GM12878 (cell line): ENCODE measurements at regions not wholly inside any gene's neighbourhood (a gene's known extent, or its start where the extent isn't known, plus 50 kb on each side); places are given as distances from the start of the nearest gene placed in this dataset.

Experiments
- ATAC-seq: fragments of 200-7000 bp; cut with Tn5 transposase; 3 replicates; pipeline ENCODE4 v1.9.1; 2020; ENCODE audit warnings: mild to moderate bottlenecking, moderate library complexity
- BruUV-seq: library from RNA; stranded (reverse); fragments of 400-500 nt; replicated peaks from 2 replicates; lab custom pipeline; 2021; lab: Mats Ljungman, UMichigan
- CTCF ChIA-PET: fragments of 300-600 bp; sonication (Branson Sonifier 250); formaldehyde crosslinking; extraction: SDS; loops from one replicate; lab custom pipeline; 2021; ENCODE audit warnings: inconsistent platforms; lab: Yijun Ruan, JAX
- POLR2A ChIA-PET: fragments of 350-600 bp; formaldehyde crosslinking; extraction: SDS; loops from one replicate; lab custom pipeline; 2021; ENCODE audit warnings: inconsistent platforms; lab: Charles Lee
- RAD21 ChIA-PET: fragments of 300-600 bp; sonication (Branson Sonifier 250); formaldehyde crosslinking; loops from one replicate; lab custom pipeline; 2023; ENCODE audit warnings: antibody characterized with exemption; ENCODE audit not compliant: unreplicated experiment; lab: Charles Lee
- SMC1A ChIA-PET: fragments of 300-600 bp; sonication (Branson Sonifier 250); formaldehyde crosslinking; loops from one replicate; lab custom pipeline; 2023; ENCODE audit not compliant: unreplicated experiment, uncharacterized antibody; lab: Charles Lee
- DNase-seq: peaks from one replicate; pipeline ENCODE4 v3.0.0-alpha.2; 2011; ENCODE audit warnings: low read depth, low spot score
- FAIRE-seq: peaks from 3 replicates; lab custom pipeline; 2011; peaks lifted over from hg19 to GRCh38; lab: Jason Lieb, UNC
- H2AFZ ChIP-seq: 2 replicates; pipeline ENCODE4 v1.6.0; 2011; ENCODE audit warnings: low read depth, low read length, control low read depth; ENCODE audit not compliant: control insufficient read depth
- H3K27ac ChIP-seq: 2 replicates; pipeline ENCODE4 v1.5.1; 2011; ENCODE audit warnings: control low read depth; ENCODE audit not compliant: control insufficient read depth, insufficient read depth
- H3K27me3 ChIP-seq, 2 experiments: replicated peaks in 1 of 2; 2 replicates each; pipeline versions ENCODE4 v1.6.0 to v1.6.1; 2011; ENCODE audit warnings: low read length in 1 of 2; ENCODE audit not compliant: control insufficient read depth in 2 of 2, insufficient read depth in 2 of 2
- H3K36me3 ChIP-seq, 2 experiments: 2 replicates each; pipeline ENCODE4 v1.5.1; 2011; ENCODE audit warnings: low read length in 1 of 2; ENCODE audit not compliant: control insufficient read depth in 2 of 2, insufficient read depth in 2 of 2
- H3K4me1 ChIP-seq: 2 replicates; pipeline ENCODE4 v1.6.1; 2011; ENCODE audit warnings: mild to moderate bottlenecking, low read length, moderate library complexity, mixed read lengths; ENCODE audit not compliant: control insufficient read depth, insufficient read depth
- H3K4me2 ChIP-seq: 2 replicates; pipeline ENCODE4 v1.6.0; 2011; ENCODE audit warnings: control low read depth; ENCODE audit not compliant: control insufficient read depth, insufficient read depth
- H3K4me3 ChIP-seq: fragments of 200-600 bp; sonication (generic); 2 replicates; pipeline ENCODE4 v1.5.1; 2016
- H3K79me2 ChIP-seq: 2 replicates; pipeline ENCODE4 v1.6.0; 2011; ENCODE audit warnings: low read length; ENCODE audit not compliant: control insufficient read depth, insufficient read depth
- H3K9ac ChIP-seq: 2 replicates; pipeline ENCODE4 v1.8.0; 2011; ENCODE audit warnings: low read length, control low read depth, mixed read lengths; ENCODE audit not compliant: control insufficient read depth, insufficient read depth
- H3K9me3 ChIP-seq: replicated peaks from 3 replicates; pipeline ENCODE4 v1.5.1; 2011; ENCODE audit warnings: mild to moderate bottlenecking, low read length; ENCODE audit not compliant: control insufficient read depth, insufficient read depth
- H4K20me1 ChIP-seq: 2 replicates; pipeline ENCODE4 v1.6.0; 2011; ENCODE audit not compliant: control insufficient read depth, insufficient read depth
- BCL11A ChIP-seq: IDR thresholded peaks from 2 replicates; pipeline ENCODE4 v1.6.1; 2011; ENCODE audit warnings: low read depth, low read length
- BHLHE40 ChIP-seq, 2 experiments: fragments of 450-650 bp in 1 of 2; IDR thresholded peaks; 2 replicates each; pipeline ENCODE4 v1.6.1; 2011 to 2017; ENCODE audit warnings: low read depth in 2 of 2, borderline replicate concordance in 1 of 2, improper control_type of control experiment in 1 of 2, low read length in 1 of 2, mild to moderate bottlenecking in 1 of 2
- CBFB ChIP-seq: IDR thresholded peaks from 2 replicates; pipeline ENCODE4 v1.6.1; 2016; ENCODE audit warnings: antibody characterized with exemption, low read depth
- CHD1 ChIP-seq: IDR thresholded peaks from 2 replicates; pipeline ENCODE4 v1.6.1; 2012; ENCODE audit warnings: low read depth, low read length, improper control_type of control experiment
- MEF2B ChIP-seq: fragments of 450-650 bp; IDR thresholded peaks from 2 replicates; pipeline ENCODE4 v1.6.1; 2018; ENCODE audit warnings: mild to moderate bottlenecking, moderate library complexity; ENCODE audit not compliant: partially characterized antibody, poor library complexity, severe bottlenecking
- NFXL1 ChIP-seq: fragments of 450-650 bp; IDR thresholded peaks from 2 replicates; pipeline ENCODE4 v1.6.1; 2017; ENCODE audit warnings: antibody characterized with exemption, mild to moderate bottlenecking, borderline replicate concordance
- NR2F1 ChIP-seq: fragments of 450-650 bp; conservative IDR thresholded peaks from 2 replicates; pipeline ENCODE4 v1.6.1; 2017; ENCODE audit warnings: mild to moderate bottlenecking
- SMAD5 ChIP-seq: IDR thresholded peaks from 2 replicates; pipeline ENCODE4 v1.6.1; 2016; ENCODE audit warnings: antibody characterized with exemption, low read depth
- SMARCA5 ChIP-seq: fragments of 450-650 bp; IDR thresholded peaks from 2 replicates; pipeline ENCODE4 v1.6.1; 2017; ENCODE audit warnings: mild to moderate bottlenecking
- SRF ChIP-seq, 2 experiments: IDR thresholded peaks; 2 replicates each; pipeline ENCODE4 v1.6.1; 2011; ENCODE audit warnings: low read depth in 2 of 2, low read length in 2 of 2, mild to moderate bottlenecking in 1 of 2, moderate library complexity in 1 of 2
- TCF12 ChIP-seq: IDR thresholded peaks from 2 replicates; pipeline ENCODE4 v1.6.1; 2011; ENCODE audit warnings: low read depth, mild to moderate bottlenecking, low read length
- ZSCAN29 ChIP-seq: fragments of 450-650 bp; IDR thresholded peaks from 2 replicates; pipeline ENCODE4 v1.6.1; 2017; ENCODE audit warnings: mild to moderate bottlenecking, moderate library complexity
- WGBS: methylation state at CpG from one replicate; pipeline ENCODE4 v1.1.6; 2016; ENCODE audit warnings: low lambda C conversion rate; ENCODE audit not compliant: insufficient replicate concordance, insufficient coverage; ENCODE audit errors: missing lambda C conversion rate; 5-methylcytosine and 5-hydroxymethylcytosine counted together
- in situ Hi-C: fragments of 300-500 bp; cut with MboI; formaldehyde crosslinking; loops from 9 replicates; pipeline ENCODE4 v1.14.3; 2018; ENCODE audit warnings: mixed read lengths
- intact Hi-C: fragments of 100-400 bp; cut with micrococcal nuclease; formaldehyde crosslinking; loops from one replicate; pipeline ENCODE4 v1.14.2; 2022; ENCODE audit not compliant: unreplicated experiment

DNA sequence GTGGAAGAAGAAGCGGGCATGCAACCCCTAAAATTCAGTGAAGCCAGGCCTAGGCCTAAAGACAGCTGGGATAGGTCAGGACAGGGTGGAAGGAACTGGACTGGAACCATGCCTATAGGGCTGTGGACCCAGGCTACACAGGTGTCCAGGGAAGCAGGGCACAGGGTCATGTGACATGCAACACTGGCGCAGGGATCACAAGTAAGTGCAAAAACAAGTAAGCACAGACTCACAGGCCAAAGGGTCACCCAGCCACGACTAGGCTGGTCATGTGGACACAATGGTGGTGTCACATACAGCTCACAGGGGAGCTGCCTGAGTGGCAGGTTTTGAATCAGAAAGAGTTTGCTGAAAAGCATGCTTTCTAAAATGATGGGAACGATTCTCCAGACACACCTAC is 195.7 kb downstream of the SPTSSA start:
- no peak overlapping the region for H3K27ac ChIP-seq
- no peaks in the 10 kb centered on the region for H3K4me1 ChIP-seq
- H3K79me2 ChIP-seq, result no peaks in the 10 kb centered on the region
- WGBS, result 0% methylated on average over 4 of the region's 4 CpGs
- ChIA-PET RAD21 (no interaction called here), SMC1A (interaction anchor here (1.0 to 1.6 kb wide), 2 partner anchors 418 to 426 kb away, joined by 3 read pairs; no protein-coding TSS in a partner anchor), POLR2A (no interaction called here), CTCF (no interaction called here)
- FAIRE-seq (no peak), DNase-seq (no peak), ATAC-seq (no peak)
- H3K27me3 ChIP-seq, result no peaks in the 10 kb centered on the region
- no peaks in the 10 kb centered on the region for H3K9me3 ChIP-seq
- intact Hi-C loops (no loop called here), in situ Hi-C loops (no loop called here)
- H2AFZ ChIP-seq, result no peak overlapping the region
- H3K4me2 ChIP-seq, result no peak overlapping the region
- no TSS peak for BruUV-seq
- H4K20me1 ChIP-seq, result no peaks in the 10 kb centered on the region
- no peak overlapping the region for H3K9ac ChIP-seq
- no peak for TF ChIP-seq SRF (IDR thresholded peaks at IDR 0.05; ENCODE audit: low read depth in 2 of 2, low read length in 2 of 2)
- TF ChIP-seq NR2F1, result no peak
- no peak for TF ChIP-seq NFXL1
- TF ChIP-seq BCL11A, result no peak
- no peak for TF ChIP-seq MEF2B
- TF ChIP-seq ZSCAN29, result no peak
- TF ChIP-seq BHLHE40 (IDR thresholded peaks at IDR 0.05; ENCODE audit: borderline replicate concordance in 1 of 2, low read depth in 2 of 2, low read length in 1 of 2), result no peak
- TF ChIP-seq CHD1, result no peak
- TF ChIP-seq TCF12, result no peak
- no peak for TF ChIP-seq CBFB
- no peak for TF ChIP-seq SMAD5
- TF ChIP-seq SMARCA5, result no peak
- no peaks in the 10 kb centered on the region for H3K36me3 ChIP-seq
- H3K4me3 ChIP-seq, result no peak overlapping the region
